ENCODE measurements at regions not wholly inside any gene's neighbourhood (a gene's known extent, or its start where the extent isn't known, plus 50 kb on each side); places are given as distances from the start of the nearest gene placed in this dataset.

GRCh38 chr4:163042306-163042705 lies 124.4 kb downstream of the NAF1 start:
- TF ChIP-seq POLR2A (IDR thresholded peaks at IDR 0.05; ENCODE audit: low read depth, low read length) (no peak), POLR2AphosphoS5 (IDR thresholded peaks at IDR 0.05; ENCODE audit: low read depth, low read length) (no peak), SPI1 (IDR thresholded peaks at IDR 0.05; ENCODE audit: low read depth, low read length) (no peak)

Measured in GM12891 (cell line).